PC-3 (cell line): ENCODE measurements at regions not wholly inside any gene's neighbourhood (a gene's known extent, or its start where the extent isn't known, plus 50 kb on each side); places are given as distances from the start of the nearest gene placed in this dataset.

ENCODE experiments used
- ATAC-seq: fragments of 200-7000 bp; cut with Tn5 transposase; 2 replicates; pipeline ENCODE4 v1.9.1; 2020; ENCODE audit warnings: mild to moderate bottlenecking, moderate library complexity
- BruUV-seq: library from RNA; stranded (reverse); fragments of 400-500 nt; replicated peaks from 2 replicates; lab custom pipeline; 2021; lab: Mats Ljungman, UMichigan
- CTCF ChIA-PET: fragments of 300-600 bp; sonication (Branson Sonifier 250); formaldehyde crosslinking; loops from one replicate; lab custom pipeline; 2022; ENCODE audit warnings: antibody characterized with exemption; lab: Charles Lee
- POLR2A ChIA-PET: fragments of 300-600 bp; sonication (Branson Sonifier 250); formaldehyde crosslinking; loops from one replicate; lab custom pipeline; 2022; ENCODE audit warnings: antibody characterized with exemption; ENCODE audit not compliant: unreplicated experiment; lab: Charles Lee
- DNase-seq: peaks from one replicate; pipeline ENCODE4 v3.0.0-alpha.2; 2015
- H2AFZ ChIP-seq: fragments of 300-600 bp; sonication (generic); 2 replicates; pipeline ENCODE4 v1.6.0; 2016; ENCODE audit warnings: antibody characterized with exemption, low read length
- H3F3A ChIP-seq: fragments of 300-600 bp; sonication (generic); one replicate; pipeline ENCODE4 v1.6.0; 2017; ENCODE audit warnings: antibody characterized with exemption, low read length, control low read depth, mild to moderate bottlenecking; ENCODE audit not compliant: unreplicated experiment
- H3K27ac ChIP-seq: fragments of 300-600 bp; sonication (generic); 2 replicates; pipeline ENCODE4 v1.5.1; 2016; ENCODE audit warnings: mild to moderate bottlenecking, low read length
- H3K27me3 ChIP-seq: fragments of 300-600 bp; sonication (generic); 2 replicates; pipeline ENCODE4 v1.6.1; 2016; ENCODE audit warnings: low read length, mixed read lengths
- H3K36me3 ChIP-seq: fragments of 300-600 bp; sonication (generic); 2 replicates; pipeline ENCODE4 v1.6.1; 2016; ENCODE audit warnings: low read depth, mixed run types, low read length, mixed read lengths
- H3K4me1 ChIP-seq: fragments of 300-600 bp; sonication (generic); 2 replicates; pipeline ENCODE4 v1.5.1; 2016; ENCODE audit warnings: low read length; ENCODE audit not compliant: insufficient read depth
- H3K4me2 ChIP-seq: fragments of 300-600 bp; sonication (generic); 2 replicates; pipeline ENCODE4 v1.6.0; 2016; ENCODE audit warnings: low read length
- H3K4me3 ChIP-seq: fragments of 300-600 bp; sonication (generic); 2 replicates; pipeline ENCODE4 v1.5.1; 2016; ENCODE audit warnings: mild to moderate bottlenecking, low read length, mixed read lengths
- H3K79me2 ChIP-seq: fragments of 300-600 bp; sonication (generic); 2 replicates; pipeline ENCODE4 v1.6.1; 2017; ENCODE audit warnings: low read length, mixed read lengths
- H3K9ac ChIP-seq: fragments of 300-600 bp; sonication (generic); 2 replicates; pipeline ENCODE4 v1.6.0; 2016; ENCODE audit warnings: mild to moderate bottlenecking, low read length
- H3K9me2 ChIP-seq: fragments of 300-600 bp; sonication (generic); replicated peaks from 2 replicates; pipeline ENCODE4 v1.6.1; 2016; ENCODE audit warnings: mixed run types, low read length, mixed read lengths
- H3K9me3 ChIP-seq: fragments of 300-600 bp; sonication (generic); 2 replicates; pipeline ENCODE4 v1.6.1; 2016; ENCODE audit warnings: low read length, mixed read lengths
- H4K20me1 ChIP-seq: fragments of 300-600 bp; sonication (generic); 2 replicates; pipeline ENCODE4 v1.6.1; 2016; ENCODE audit warnings: low read length, mixed read lengths
- CTCF ChIP-seq: fragments of 300-600 bp; sonication (generic); conservative IDR thresholded peaks from 2 replicates; pipeline ENCODE4 v1.5.1; 2017; ENCODE audit warnings: antibody characterized with exemption, low read depth, mild to moderate bottlenecking, low read length
- EZH2 ChIP-seq: fragments of 300-600 bp; sonication (generic); IDR thresholded peaks from one replicate; pipeline ENCODE4 v1.6.1; 2017; ENCODE audit warnings: antibody characterized with exemption, mild to moderate bottlenecking, low read length; ENCODE audit not compliant: unreplicated experiment
- EZH2phosphoT487 ChIP-seq: fragments of 300-600 bp; sonication (generic); IDR thresholded peaks from 2 replicates; pipeline ENCODE4 v1.6.1; 2018; ENCODE audit warnings: mild to moderate bottlenecking, antibody characterized with exemption, low read length, borderline replicate concordance
- intact Hi-C: fragments of 100-400 bp; cut with micrococcal nuclease; formaldehyde crosslinking; loops from 2 replicates; pipeline ENCODE4 v1.9.0; 2023

- no peaks in the 10 kb centered on the region for H3K36me3 ChIP-seq
- H3F3A ChIP-seq = no peaks in the 10 kb centered on the region
- DNase-seq = no peak
- H3K4me3 ChIP-seq = no peak overlapping the region
- no peak overlapping the region for H3K9ac ChIP-seq
- no TSS peak for BruUV-seq
- no peak for ATAC-seq
- H3K9me2 ChIP-seq = no peaks in the 10 kb centered on the region
- TF ChIP-seq CTCF (no peak), EZH2 (no peak), EZH2phosphoT487 (no peak)
- no peaks in the 10 kb centered on the region for H3K79me2 ChIP-seq
- H3K4me1 ChIP-seq = no peaks in the 10 kb centered on the region
- H3K4me2 ChIP-seq = no peak overlapping the region
- POLR2A ChIA-PET = no interaction called here
- H3K9me3 ChIP-seq = no peaks in the 10 kb centered on the region
- H3K27me3 ChIP-seq = peaks cover 6% of the 10 kb centered on the region; the same call in 1 of the 2 replicates
- intact Hi-C loops = no loop called here
- no peaks in the 10 kb centered on the region for H4K20me1 ChIP-seq
- no peak overlapping the region for H2AFZ ChIP-seq
- CTCF ChIA-PET = no interaction called here
- no peak overlapping the region for H3K27ac ChIP-seq
Observed at GRCh38 chr4:120445186-120445585, 378.5 kb upstream of the MAD2L1 start.

DNA sequence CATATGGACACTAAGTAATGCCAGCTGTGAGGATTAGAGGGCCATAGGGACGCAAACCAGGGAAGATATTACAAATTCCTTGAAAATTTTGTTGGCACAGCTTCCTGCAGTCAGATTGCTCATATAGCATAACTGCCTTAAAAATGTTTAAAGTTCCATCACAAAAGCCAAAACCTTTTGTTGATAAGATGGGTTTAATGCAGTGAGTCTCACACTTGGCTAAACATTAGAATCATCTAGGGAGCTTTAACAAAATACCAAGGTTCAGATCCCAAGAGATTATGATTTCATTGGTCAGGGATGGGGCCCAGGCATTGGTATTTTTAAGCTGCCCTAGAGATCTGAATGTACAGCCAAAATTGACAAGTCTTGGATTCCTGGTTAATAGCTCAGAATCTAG lies 376.5 kb upstream of the MAD2L1 start:
- no TSS peak for BruUV-seq

DNA sequence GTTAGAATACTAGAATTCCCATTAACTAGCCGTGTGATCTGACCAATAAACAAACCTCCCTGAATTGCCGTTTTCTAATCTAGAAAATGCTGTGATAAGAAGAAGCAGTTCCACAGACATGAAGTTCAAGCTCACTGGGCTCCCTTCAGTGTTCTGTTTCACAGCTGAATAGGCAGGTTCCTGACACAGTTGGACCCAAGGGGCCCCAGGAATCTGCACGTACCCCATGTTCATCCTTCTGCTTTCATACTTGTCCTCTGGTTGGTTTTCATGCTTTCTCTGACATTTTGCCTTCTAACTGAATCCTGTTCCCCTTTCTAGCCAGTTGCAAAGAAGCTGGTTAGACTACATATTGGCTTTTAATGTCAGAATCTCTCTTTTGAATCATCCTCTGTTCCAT lies 374.1 kb upstream of the MAD2L1 start:
- Histone ChIP-seq H4K20me1 (no peaks in the 10 kb centered on the region), H3F3A (no peaks in the 10 kb centered on the region), H3K79me2 (no peaks in the 10 kb centered on the region), H3K36me3 (no peaks in the 10 kb centered on the region), H3K9ac (no peak overlapping the region), H2AFZ (no peak overlapping the region), H3K27me3 (no peaks in the 10 kb centered on the region), H3K4me2 (no peak overlapping the region), H3K9me2 (no peaks in the 10 kb centered on the region), H3K27ac (no peak overlapping the region), H3K4me1 (no peaks in the 10 kb centered on the region), H3K9me3 (no peaks in the 10 kb centered on the region), H3K4me3 (no peak overlapping the region)
- DNase-seq (no peak), ATAC-seq (no peak)
- BruUV-seq = no TSS peak
- intact Hi-C loops = no loop called here
- ChIA-PET POLR2A (no interaction called here), CTCF (no interaction called here)
- no peak for TF ChIP-seq EZH2phosphoT487
- no peak for TF ChIP-seq CTCF
- no peak for TF ChIP-seq EZH2

More for the DNA sequence above, 376.5 kb upstream of the MAD2L1 start:
- DNase-seq (no peak), ATAC-seq (no peak)
- Histone ChIP-seq H3K9me2 (no peaks in the 10 kb centered on the region), H3K4me3 (no peak overlapping the region), H3K4me1 (no peaks in the 10 kb centered on the region), H3K36me3 (no peaks in the 10 kb centered on the region), H3K4me2 (no peak overlapping the region), H3K9me3 (no peaks in the 10 kb centered on the region), H2AFZ (no peak overlapping the region), H3K79me2 (no peaks in the 10 kb centered on the region), H3K27ac (no peak overlapping the region), H4K20me1 (no peaks in the 10 kb centered on the region), H3F3A (no peaks in the 10 kb centered on the region), H3K27me3 (no peaks in the 10 kb centered on the region), H3K9ac (no peak overlapping the region)
- ChIA-PET CTCF (no interaction called here), POLR2A (no interaction called here)
- TF ChIP-seq CTCF = no peak
- no peak for TF ChIP-seq EZH2phosphoT487
- no peak for TF ChIP-seq EZH2
- intact Hi-C loops = no loop called here
